Spleen (tissue), 7 donors: ENCODE measurements at regions not wholly inside any gene's neighbourhood (a gene's known extent, or its start where the extent isn't known, plus 50 kb on each side); places are given as distances from the start of the nearest gene placed in this dataset.

Experiments used
- CTCF ChIP-seq, 11 experiments: fragments of 200-600 bp in 7 of 11; fragments of 450-650 bp in 4 of 11; sonication (generic) in 4 of 11; IDR thresholded peaks in 8 of 11; conservative IDR thresholded peaks in 3 of 11; 1 replicate in 7 of 11; 2 replicates in 4 of 11; pipeline versions ENCODE4 v1.4.0 to v1.8.0; 2016 to 2021; ENCODE audit warnings: antibody characterized with exemption in 11 of 11, inconsistent platforms in 4 of 11, mild to moderate bottlenecking in 1 of 11
- POLR2A ChIP-seq, 3 donors: fragments of 450-650 bp; IDR thresholded peaks; one replicate each; pipeline ENCODE4 v1.5.1; 2017; ENCODE audit warnings: antibody characterized with exemption in 3 of 3, mild to moderate bottlenecking in 1 of 3
- POLR2AphosphoS5 ChIP-seq, 3 donors: sonication (generic); formaldehyde crosslinking; IDR thresholded peaks; one replicate each; pipeline ENCODE4 v1.5.1; 2017; ENCODE audit warnings: antibody characterized with exemption in 3 of 3
- donor health status: DM: no; HTN: no; CAD: no; lungs with moderate emphysema.
- donor health status: DM: no; HTN: no; CAD: no.
- donor health status: DM: no; HTN: no; CAD: no.

- TF ChIP-seq CTCF (IDR thresholded peaks at IDR 0.05 in 8 of 11, conservative IDR thresholded peaks at IDR 0.05 in 3 of 11) = no peak
- TF ChIP-seq POLR2AphosphoS5 (IDR thresholded peaks at IDR 0.05) = no peak
- no peak for TF ChIP-seq POLR2A (IDR thresholded peaks at IDR 0.05)
Measured at GRCh38 chr14:99065551-99065950, 206.4 kb downstream of the BCL11B start.
